GM19438 (cell line): ENCODE measurements at regions not wholly inside any gene's neighbourhood (a gene's known extent, or its start where the extent isn't known, plus 50 kb on each side); places are given as distances from the start of the nearest gene placed in this dataset.

Experiments used
- ATAC-seq: cut with Tn5 transposase; IDR thresholded peaks from one replicate; pipeline ENCODE4 v1.9.1; 2021; ENCODE audit warnings: low read depth; ENCODE audit not compliant: unreplicated experiment

GRCh38 chr2:60067006-60067405, 486.4 kb downstream of the BCL11A start:
- no peak for ATAC-seq

GRCh38 chr2:60066096-60066839, 487.2 kb downstream of the BCL11A start:
- no peak for ATAC-seq

GRCh38 chr2:60064687-60065389, 488.6 kb downstream of the BCL11A start:
- no peak for ATAC-seq

GRCh38 chr2:60058781-60059180, 494.7 kb downstream of the BCL11A start:
- ATAC-seq, result no peak

GRCh38 chr2:60054571-60055340, 498.7 kb downstream of the BCL11A start:
- no peak for ATAC-seq

GRCh38 chr2:60053791-60054190, 499.7 kb downstream of the BCL11A start:
- ATAC-seq, result no peak

- ATAC-seq, result no peak
These were observed 500.9 kb downstream of the BCL11A start for GRCh38 chr2:60052601-60053000.

- ATAC-seq, result no peak
These were observed 501.5 kb downstream of the BCL11A start for GRCh38 chr2:60051991-60052390.

GRCh38 chr2:60047944-60048525, 505.4 kb downstream of the BCL11A start:
- no peak for ATAC-seq

GRCh38 chr2:60047347-60047746, 506.1 kb downstream of the BCL11A start:
- no peak for ATAC-seq

- no peak for ATAC-seq
These were observed 506.9 kb downstream of the BCL11A start for GRCh38 chr2:60046529-60046928.

GRCh38 chr2:60045456-60045855, 508.0 kb downstream of the BCL11A start:
- ATAC-seq, result no peak

GRCh38 chr2:60044484-60044883, 509.0 kb downstream of the BCL11A start:
- ATAC-seq, result no peak

GRCh38 chr2:60042023-60042422, 511.4 kb downstream of the BCL11A start:
- no peak for ATAC-seq

GRCh38 chr2:60033325-60033724, 520.1 kb downstream of the BCL11A start:
- ATAC-seq, result no peak

- no peak for ATAC-seq
These were observed 523.9 kb downstream of the BCL11A start for GRCh38 chr2:60029566-60029883.

- no peak for ATAC-seq
These were observed 524.4 kb downstream of the BCL11A start for GRCh38 chr2:60028849-60029565.

GRCh38 chr2:60025496-60025895, 528.0 kb downstream of the BCL11A start:
- no peak for ATAC-seq

GRCh38 chr2:60023256-60023985, 530.0 kb downstream of the BCL11A start:
- no peak for ATAC-seq

- no peak for ATAC-seq
These were observed 545.8 kb downstream of the BCL11A start for GRCh38 chr2:60007671-60008070.
